GF-D8 (cell line): ENCODE measurements at regions not wholly inside any gene's neighbourhood (a gene's known extent, or its start where the extent isn't known, plus 50 kb on each side); places are given as distances from the start of the nearest gene placed in this dataset.

ENCODE experiments used
- DNase-seq: peaks from one replicate; lab custom pipeline; 2025; lab: John Stamatoyannopoulos, UW

DNA sequence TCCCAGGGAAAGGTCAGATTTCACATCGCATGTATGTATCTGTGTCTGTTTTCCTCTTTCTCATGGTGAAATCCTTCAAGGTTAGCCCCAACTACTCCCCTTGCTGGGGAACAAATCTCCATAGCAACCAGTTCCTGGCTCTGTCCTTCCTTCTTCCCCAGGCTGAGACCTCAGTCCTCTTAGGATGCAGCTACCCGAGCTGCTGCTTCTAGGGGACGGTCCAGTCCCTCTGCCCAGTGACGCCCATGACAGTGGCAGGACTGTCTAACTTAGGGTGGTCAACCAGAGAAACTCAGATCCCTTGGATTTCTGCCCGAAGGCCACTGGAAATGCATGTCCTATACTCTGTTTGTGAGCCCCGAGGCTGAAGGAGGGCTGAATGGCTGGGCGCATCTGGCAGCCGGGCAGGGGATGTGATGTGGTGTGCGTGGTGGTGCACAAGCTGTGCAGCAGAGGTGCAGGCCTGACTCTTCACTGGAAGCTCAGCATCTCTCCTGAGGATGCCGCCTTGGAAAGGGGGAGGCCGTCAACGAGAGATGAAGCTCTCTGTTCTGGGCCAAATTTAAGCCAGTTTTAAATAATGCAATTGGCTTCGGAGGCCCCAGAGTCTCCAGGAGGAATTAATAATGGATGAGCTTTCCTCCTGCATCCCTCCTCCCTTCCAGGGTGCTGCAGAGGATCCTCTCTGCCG is 118.7 kb upstream of the B3GAT1 start:
- DNase-seq, result no peak

GRCh38 chr11:134529212-134530096 is 117.4 kb upstream of the B3GAT1 start:
- no peak for DNase-seq

GRCh38 chr11:134528453-134528852 is 116.4 kb upstream of the B3GAT1 start:
- no peak for DNase-seq

GRCh38 chr11:134527382-134528243 is 115.6 kb upstream of the B3GAT1 start:
- DNase-seq, result no peak

GRCh38 chr11:134524896-134525845 is 113.1 kb upstream of the B3GAT1 start:
- DNase-seq, result no peak

DNA sequence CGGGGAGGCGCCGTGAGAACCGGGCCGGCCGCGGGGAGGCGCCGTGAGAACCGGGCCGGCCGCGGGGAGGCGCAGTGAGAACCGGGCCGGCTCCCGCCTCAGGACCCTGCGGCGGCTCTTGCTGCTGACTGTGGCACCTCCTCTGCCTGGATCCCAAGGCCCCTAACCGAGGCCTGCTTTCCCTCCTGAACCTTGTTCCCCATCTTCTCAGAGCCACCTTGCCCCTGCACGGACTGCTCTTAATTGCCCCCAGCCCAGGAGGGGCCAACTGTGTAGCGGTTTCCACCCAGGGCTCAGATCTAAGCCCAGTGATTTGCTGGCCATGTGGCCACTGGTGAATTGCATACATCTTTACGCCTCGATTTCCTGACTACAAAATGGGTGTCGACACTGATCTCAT is 112.2 kb upstream of the B3GAT1 start:
- DNase-seq, result no peak

DNA sequence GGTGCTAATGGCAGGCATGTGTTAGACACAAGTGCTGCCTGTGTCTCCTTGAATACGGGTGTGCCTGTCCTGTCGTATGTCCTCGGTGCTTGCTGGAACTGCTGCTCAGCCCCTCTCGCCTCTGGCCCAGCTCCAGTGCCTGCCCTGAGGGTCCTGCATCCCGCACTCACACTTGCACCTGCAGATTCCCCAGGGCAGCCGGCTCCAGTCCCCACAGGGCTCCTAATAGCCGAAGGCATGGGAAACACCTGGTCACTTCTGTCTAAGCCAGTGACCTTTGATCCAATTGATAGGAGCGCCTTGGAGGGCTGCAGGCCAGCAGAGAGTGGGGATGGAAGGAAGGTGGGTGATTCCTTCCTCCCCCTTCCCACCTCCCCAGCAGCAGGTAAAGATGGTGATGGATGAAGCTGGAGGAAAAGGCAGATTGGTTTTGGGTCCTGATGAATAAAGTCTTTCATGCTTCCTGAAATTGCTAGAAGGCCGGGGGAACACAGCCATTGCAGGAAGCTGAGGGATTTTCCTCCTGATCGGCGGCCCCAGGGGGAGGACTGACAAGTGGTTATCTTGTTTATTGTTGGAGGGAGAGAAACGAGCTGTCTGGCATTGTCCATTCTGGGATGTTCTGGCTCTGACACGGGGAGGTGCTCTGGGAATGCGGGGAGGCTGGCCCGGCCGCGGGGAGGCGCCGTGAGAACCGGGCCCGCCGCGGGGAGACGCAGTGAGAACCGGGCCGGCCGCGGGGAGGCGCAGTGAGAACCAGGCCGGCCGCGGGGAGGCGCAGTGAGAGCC is 110.9 kb upstream of the B3GAT1 start:
- DNase-seq, result no peak

GRCh38 chr11:134521452-134522289 is 109.6 kb upstream of the B3GAT1 start:
- no peak for DNase-seq

GRCh38 chr11:134521001-134521400 is 109.0 kb upstream of the B3GAT1 start:
- DNase-seq, result no peak

GRCh38 chr11:134519788-134520187 is 107.7 kb upstream of the B3GAT1 start:
- DNase-seq, result no peak

GRCh38 chr11:134519390-134519750 is 107.3 kb upstream of the B3GAT1 start:
- no peak for DNase-seq

DNA sequence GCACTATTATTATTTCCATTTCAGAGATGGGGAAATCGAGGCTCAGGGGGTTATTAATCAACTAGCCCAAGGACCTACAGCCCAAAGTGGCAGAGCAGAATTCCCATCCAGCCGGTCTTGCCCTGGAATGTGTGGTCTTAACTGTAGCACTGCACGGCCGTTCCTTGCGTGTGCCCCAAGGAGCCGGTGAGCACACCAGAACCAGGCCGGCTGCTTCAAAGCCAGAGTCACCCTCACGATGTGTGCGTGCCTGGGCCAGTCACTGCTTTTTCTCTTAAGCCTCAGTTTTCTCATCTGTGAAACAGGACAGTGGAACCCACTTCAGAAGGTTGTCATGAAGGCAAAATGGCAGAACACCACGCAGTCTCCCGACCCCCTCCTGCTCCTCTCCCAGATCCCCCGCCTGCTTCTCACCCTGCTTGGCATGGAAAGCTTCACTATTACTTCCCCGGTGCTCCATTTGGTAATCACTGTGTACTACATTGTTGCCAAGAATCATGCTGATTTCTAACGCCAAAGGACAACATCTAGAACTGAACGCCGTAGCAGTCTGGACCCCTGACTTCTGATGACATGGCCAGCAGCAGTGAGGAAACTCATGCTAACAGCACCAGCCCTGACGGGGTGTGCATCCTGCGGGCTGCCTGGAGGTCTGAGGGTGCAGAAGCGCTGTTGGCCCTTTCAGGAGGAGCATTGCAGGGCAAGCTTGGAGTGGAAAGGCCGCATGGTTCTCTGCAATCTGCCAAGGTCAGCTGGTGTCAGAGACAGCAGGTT is 106.8 kb upstream of the B3GAT1 start:
- no peak for DNase-seq

DNA sequence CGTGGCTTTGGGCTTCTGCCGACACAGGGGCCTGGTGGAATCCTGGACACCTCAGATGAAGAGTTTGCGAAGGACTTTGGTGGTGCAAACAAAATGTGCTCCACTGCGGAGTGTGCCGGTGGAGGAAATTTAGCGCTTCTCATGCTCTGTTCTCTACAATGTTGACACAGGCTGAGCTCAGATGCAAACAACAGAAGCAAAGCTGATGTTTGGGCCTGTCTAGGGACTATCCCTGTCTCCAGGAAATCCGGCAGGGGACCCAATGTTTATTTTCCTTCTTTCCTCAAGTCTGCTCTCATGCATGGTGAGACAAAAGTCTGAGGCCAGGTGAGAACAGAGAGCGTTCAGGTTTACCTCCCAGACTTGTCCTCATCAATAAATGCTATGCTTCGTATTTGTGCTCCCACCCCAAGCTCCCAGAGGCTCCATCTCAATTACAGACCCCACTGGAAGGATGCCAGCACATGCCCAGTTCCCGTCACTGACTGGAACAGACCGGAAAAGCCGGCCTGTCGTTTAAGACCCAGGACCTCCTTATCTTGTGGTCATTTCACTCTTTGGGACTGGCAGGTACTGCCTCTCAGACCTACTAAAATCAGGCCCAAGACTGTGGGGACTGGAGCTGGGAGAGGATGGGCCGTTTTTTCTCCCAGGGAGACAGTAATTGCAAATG is 105.7 kb upstream of the B3GAT1 start:
- DNase-seq, result no peak

GRCh38 chr11:134517115-134517514 is 105.1 kb upstream of the B3GAT1 start:
- no peak for DNase-seq

DNA sequence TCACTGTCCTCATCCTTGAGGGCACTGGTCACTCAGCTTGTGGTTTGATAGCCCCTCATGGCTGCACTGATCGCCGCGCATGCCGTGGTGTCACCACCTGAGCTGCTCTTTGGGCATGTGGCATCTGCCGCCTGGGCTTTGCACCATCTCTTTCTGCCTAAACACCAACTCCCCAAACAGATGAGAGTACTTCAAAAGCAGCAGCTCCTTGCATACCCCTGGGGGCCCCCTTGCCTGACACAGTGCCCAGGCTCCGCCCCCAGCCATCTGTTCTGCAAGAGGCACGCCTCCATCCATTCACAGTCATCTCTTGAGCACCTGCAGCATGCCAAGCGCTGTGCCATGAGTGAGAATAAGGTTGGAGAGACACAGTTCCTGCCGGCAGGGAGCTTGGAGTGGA is 104.5 kb upstream of the B3GAT1 start:
- no peak for DNase-seq

- no peak for DNase-seq
Measured at GRCh38 chr11:134515081-134515960, 103.3 kb upstream of the B3GAT1 start.

GRCh38 chr11:134514354-134514951 is 102.4 kb upstream of the B3GAT1 start:
- no peak for DNase-seq
